Naive B cell (primary cell): ENCODE measurements at regions not wholly inside any gene's neighbourhood (a gene's known extent, or its start where the extent isn't known, plus 50 kb on each side); places are given as distances from the start of the nearest gene placed in this dataset.

ENCODE experiments used
- ATAC-seq, 2 donors: fragments of 150-1000 bp; cut with Tn5 transposase; 2 replicates each; pipeline ENCODE4 v1.10.0; 2021; ENCODE audit warnings: low read depth in 2 of 2, mild to moderate bottlenecking in 2 of 2, moderate library complexity in 2 of 2
- DNase-seq: peaks from one replicate; pipeline ENCODE4 v3.0.0; 2022
- H3K27ac Mint-ChIP-seq, 6 donors: one replicate each; pipeline ENCODE4 v1.8.0; 2020 to 2022; ENCODE audit warnings: mild to moderate bottlenecking in 6 of 6, mixed read lengths in 6 of 6, moderate library complexity in 5 of 6, inconsistent platforms in 2 of 6
- H3K27me3 Mint-ChIP-seq, 3 donors: one replicate each; pipeline ENCODE4 v1.8.0; 2021 to 2022; ENCODE audit warnings: mixed read lengths in 3 of 3, mild to moderate bottlenecking in 1 of 3
- H3K36me3 Mint-ChIP-seq, 2 donors: one replicate each; pipeline ENCODE4 v1.8.0; 2020 to 2022; ENCODE audit warnings: mixed read lengths in 2 of 2, inconsistent platforms in 1 of 2, mild to moderate bottlenecking in 1 of 2
- H3K4me1 Mint-ChIP-seq, 3 donors: one replicate each; pipeline ENCODE4 v1.8.0; 2020 to 2022; ENCODE audit warnings: mixed read lengths in 3 of 3, inconsistent platforms in 1 of 3, mild to moderate bottlenecking in 1 of 3, moderate library complexity in 1 of 3
- H3K4me3 Mint-ChIP-seq, 8 donors: one replicate each; pipeline ENCODE4 v1.8.0; 2020 to 2022; ENCODE audit warnings: mild to moderate bottlenecking in 8 of 8, mixed read lengths in 8 of 8, moderate library complexity in 8 of 8, inconsistent platforms in 2 of 8
- H3K9me3 Mint-ChIP-seq, 7 donors: one replicate each; pipeline ENCODE4 v1.8.0; 2020 to 2022; ENCODE audit warnings: mixed read lengths in 7 of 7, mild to moderate bottlenecking in 5 of 7, inconsistent platforms in 2 of 7, moderate library complexity in 1 of 7

DNA sequence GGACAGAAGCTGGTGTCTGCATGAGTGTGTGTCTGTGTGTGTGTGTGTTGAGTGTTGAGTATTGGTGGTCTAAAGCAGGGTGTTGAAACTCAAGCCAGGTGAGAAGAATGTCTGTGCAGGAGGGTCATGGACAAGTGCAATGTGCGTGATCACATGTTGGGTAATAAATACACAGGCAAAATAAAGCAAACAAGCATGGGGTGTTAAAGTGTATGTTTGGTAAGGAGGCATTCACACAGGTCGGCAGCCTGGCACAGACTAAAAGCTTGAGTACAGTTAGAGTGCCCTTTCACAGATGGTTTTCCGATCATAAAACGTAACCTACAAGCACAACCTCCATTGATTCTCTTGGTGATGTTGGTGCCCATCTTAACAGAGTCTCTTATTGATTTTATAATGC, 476.9 kb upstream of the KLHL1 start:
- H3K4me1 Mint-ChIP-seq = no peaks in the 10 kb centered on the region
- no peaks in the 10 kb centered on the region for H3K27me3 Mint-ChIP-seq
- H3K27ac Mint-ChIP-seq = peak overlapping the region in 1 of 6 donors; percentile 28
- H3K36me3 Mint-ChIP-seq = no peaks in the 10 kb centered on the region
- peaks cover 0 to 7% (median 0%) of the 10 kb centered on the region in 7 donors for H3K9me3 Mint-ChIP-seq
- ATAC-seq (no peak), DNase-seq (no peak)
- H3K4me3 Mint-ChIP-seq = no peak overlapping the region

DNA sequence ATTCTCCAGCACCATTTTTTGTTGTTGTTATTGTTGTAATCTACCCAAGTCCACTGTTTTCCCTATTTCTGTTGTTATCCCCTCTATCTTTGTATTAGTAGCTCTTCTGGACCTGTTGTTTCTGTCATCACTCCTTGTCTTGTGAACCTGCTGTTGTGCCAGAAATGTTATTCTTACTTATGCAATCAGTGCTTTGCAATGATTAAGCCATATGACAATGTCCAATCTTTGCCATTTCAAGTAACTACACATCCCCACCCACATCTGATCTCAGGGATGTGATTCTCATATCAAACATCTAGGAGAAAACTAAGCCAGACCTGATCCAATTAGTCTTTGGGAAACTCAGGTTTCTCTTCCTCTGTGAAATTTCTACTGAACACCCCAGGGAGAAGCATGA, 472.6 kb upstream of the KLHL1 start:
- peaks cover 0 to 5% (median 0%) of the 10 kb centered on the region in 7 donors for H3K9me3 Mint-ChIP-seq
- DNase-seq (no peak), ATAC-seq (no peak)
- H3K27me3 Mint-ChIP-seq = no peaks in the 10 kb centered on the region
- no peaks in the 10 kb centered on the region for H3K4me1 Mint-ChIP-seq
- H3K36me3 Mint-ChIP-seq = no peaks in the 10 kb centered on the region
- no peak overlapping the region for H3K4me3 Mint-ChIP-seq
- H3K27ac Mint-ChIP-seq = no peak overlapping the region

DNA sequence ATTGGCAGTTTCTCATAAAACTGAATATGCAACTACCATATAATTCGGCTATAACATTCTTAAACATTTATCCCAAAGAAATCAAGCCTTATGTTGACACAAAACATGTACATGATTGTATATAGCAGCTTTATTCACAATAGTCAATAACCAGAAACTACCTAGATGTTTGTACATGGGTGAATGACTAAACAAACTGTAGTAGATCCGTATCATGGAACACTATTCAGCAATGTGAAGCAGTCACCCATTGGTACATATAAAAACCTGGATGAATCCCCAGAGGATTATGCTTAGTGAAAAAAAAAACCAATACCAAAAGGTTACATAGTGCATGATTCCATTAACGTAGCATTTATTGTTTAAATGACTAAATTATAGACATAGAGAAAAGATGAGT, 471.7 kb upstream of the KLHL1 start:
- Mint-ChIP-seq H3K27ac (no peak overlapping the region), H3K4me1 (no peaks in the 10 kb centered on the region), H3K4me3 (no peak overlapping the region), H3K36me3 (no peaks in the 10 kb centered on the region), H3K27me3 (no peaks in the 10 kb centered on the region), H3K9me3 (peaks cover 0 to 2% (median 0%) of the 10 kb centered on the region in 7 donors)
- ATAC-seq (no peak), DNase-seq (no peak)

DNA sequence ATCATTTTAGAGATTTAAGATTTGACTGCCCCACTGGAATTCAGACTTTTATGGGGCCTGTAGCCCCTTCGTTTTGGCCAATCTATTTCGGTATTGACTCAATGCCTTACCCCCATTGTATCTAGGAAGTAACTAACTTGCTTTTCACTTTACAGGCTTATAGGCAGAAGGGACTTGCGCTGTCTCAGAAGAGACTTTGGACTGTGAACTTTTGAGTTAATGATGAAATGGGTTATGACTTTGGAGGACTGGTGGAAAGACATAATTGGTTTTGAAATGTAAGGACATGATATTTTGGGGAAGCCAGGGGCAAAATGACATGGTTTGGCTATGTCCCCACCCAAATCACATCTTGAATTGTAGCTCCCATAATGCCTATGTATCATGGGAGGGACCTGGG, 463.0 kb upstream of the KLHL1 start:
- no peak overlapping the region for H3K27ac Mint-ChIP-seq
- H3K4me3 Mint-ChIP-seq = no peak overlapping the region
- no peak for DNase-seq
- H3K4me1 Mint-ChIP-seq = no peaks in the 10 kb centered on the region
- no peaks in the 10 kb centered on the region for H3K27me3 Mint-ChIP-seq
- H3K9me3 Mint-ChIP-seq = peaks cover 0 to 1% (median 0%) of the 10 kb centered on the region in 7 donors
- ATAC-seq = no peak
- H3K36me3 Mint-ChIP-seq = no peaks in the 10 kb centered on the region

DNA sequence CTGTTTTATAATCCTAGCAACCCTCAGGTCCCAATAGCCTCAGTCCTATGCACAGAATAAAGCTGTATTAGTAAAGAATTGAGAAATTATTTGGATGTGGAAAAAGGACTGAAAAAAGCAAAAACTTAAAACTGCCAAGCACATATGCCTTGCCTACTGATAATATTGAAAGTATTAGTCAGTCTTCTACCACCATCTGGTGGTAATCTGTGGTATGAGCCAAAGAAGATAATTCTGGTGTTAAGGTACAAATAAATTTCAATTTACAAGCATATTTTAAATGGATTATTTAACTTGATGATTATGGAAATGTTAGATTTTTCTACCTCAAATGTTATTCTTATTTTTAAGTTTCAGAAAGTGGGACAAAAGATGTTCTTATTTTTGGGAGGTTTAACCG, 460.3 kb upstream of the KLHL1 start:
- Mint-ChIP-seq H3K27me3 (no peaks in the 10 kb centered on the region), H3K4me3 (no peak overlapping the region), H3K4me1 (no peaks in the 10 kb centered on the region), H3K27ac (no peak overlapping the region), H3K9me3 (peaks cover 0 to 2% (median 0%) of the 10 kb centered on the region in 7 donors), H3K36me3 (no peaks in the 10 kb centered on the region)
- DNase-seq = no peak
- no peak for ATAC-seq

DNA sequence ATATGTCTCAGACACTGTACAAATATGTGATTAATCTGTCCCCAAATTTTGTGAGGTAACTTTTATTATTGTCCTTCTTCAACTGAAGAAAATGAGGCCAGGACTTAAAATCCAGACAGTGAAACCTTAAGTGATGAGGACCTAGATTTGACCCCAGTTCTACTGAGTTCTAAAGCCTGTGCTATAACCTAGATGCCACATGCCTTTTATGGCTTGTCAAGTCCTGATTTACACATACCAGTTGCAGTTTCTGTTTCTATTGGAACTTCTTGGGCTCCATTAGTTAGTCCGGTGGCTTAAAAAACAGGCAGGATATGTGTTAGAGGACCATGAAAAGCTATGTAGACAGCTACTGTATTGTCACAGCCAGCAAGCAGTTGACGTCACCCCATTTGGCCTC, 436.5 kb upstream of the KLHL1 start:
- no peak overlapping the region for H3K4me3 Mint-ChIP-seq
- ATAC-seq (no peak), DNase-seq (no peak)
- H3K4me1 Mint-ChIP-seq = no peaks in the 10 kb centered on the region
- H3K36me3 Mint-ChIP-seq = no peaks in the 10 kb centered on the region
- H3K9me3 Mint-ChIP-seq = peaks cover 0 to 4% (median 0%) of the 10 kb centered on the region in 7 donors
- H3K27ac Mint-ChIP-seq = no peak overlapping the region
- H3K27me3 Mint-ChIP-seq = no peaks in the 10 kb centered on the region

DNA sequence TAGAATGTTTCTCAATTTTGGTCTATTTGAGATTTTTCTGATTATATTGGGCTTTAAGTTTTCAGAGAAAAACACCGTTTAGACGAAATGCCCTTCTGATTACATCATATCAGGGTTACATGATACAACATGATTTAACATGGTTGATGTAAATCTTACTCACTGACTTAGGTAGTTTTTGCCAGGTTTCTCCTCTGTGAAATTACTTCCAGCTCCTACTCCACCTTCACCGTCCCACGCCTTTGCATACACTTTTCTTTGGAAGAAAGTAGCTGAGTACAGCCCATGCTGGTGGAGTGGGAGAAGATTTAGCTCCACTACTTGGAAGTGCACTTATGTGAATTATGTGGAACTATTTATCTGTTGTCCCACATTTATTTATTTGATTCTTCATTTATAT, 433.2 kb upstream of the KLHL1 start:
- no peak for ATAC-seq
- no peak overlapping the region for H3K27ac Mint-ChIP-seq
- no peak overlapping the region for H3K4me3 Mint-ChIP-seq
- DNase-seq = no peak
- no peaks in the 10 kb centered on the region for H3K4me1 Mint-ChIP-seq
- no peaks in the 10 kb centered on the region for H3K27me3 Mint-ChIP-seq
- H3K9me3 Mint-ChIP-seq = peaks cover 0 to 4% (median 0%) of the 10 kb centered on the region in 7 donors
- no peaks in the 10 kb centered on the region for H3K36me3 Mint-ChIP-seq

DNA sequence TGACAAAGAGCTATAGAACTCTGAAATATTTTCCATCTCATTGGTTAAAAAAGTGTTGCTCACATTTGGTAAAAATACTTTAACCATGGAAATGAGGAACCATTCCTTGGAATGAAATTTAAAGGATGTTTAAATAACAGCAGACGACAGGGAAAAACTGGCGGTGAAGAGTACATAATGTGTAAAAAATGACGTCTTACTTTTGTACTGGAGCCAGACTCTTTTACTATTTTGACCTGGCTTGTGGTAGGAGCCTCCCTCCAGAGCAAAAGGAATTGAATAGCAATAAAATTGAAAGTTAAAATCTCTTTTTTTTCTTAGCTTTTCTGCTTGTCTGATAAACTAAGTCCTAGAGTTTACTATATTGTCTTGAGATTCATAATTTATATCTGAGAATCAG, 426.2 kb upstream of the KLHL1 start:
- Mint-ChIP-seq H3K27ac (no peak overlapping the region), H3K36me3 (no peaks in the 10 kb centered on the region), H3K4me1 (no peaks in the 10 kb centered on the region), H3K27me3 (no peaks in the 10 kb centered on the region), H3K4me3 (no peak overlapping the region), H3K9me3 (peaks cover 0 to 9% (median 0%) of the 10 kb centered on the region in 7 donors)
- no peak for ATAC-seq
- DNase-seq = no peak

DNA sequence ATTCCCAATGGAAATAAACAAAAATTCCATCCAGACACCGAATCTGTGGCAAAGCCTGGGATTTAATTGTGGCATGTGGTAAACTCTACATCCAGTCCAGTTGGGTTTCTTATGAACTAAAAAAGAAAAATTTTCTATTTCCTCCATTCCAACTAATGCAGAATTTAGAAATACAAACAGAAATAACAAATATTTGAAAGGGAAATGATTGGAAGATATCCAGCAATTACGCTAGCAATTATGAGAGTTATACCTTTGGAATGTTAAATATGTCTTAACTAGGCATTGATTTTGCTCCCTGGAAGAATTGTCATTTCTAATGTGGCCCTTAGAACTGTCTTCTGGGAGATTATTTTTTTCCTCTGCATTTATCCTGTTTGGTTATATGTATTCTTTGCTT, 421.4 kb upstream of the KLHL1 start:
- H3K27me3 Mint-ChIP-seq = no peaks in the 10 kb centered on the region
- H3K36me3 Mint-ChIP-seq = no peaks in the 10 kb centered on the region
- DNase-seq (no peak), ATAC-seq (no peak)
- no peak overlapping the region for H3K27ac Mint-ChIP-seq
- H3K4me3 Mint-ChIP-seq = no peak overlapping the region
- peaks cover 0 to 6% (median 0%) of the 10 kb centered on the region in 7 donors for H3K9me3 Mint-ChIP-seq
- no peaks in the 10 kb centered on the region for H3K4me1 Mint-ChIP-seq

DNA sequence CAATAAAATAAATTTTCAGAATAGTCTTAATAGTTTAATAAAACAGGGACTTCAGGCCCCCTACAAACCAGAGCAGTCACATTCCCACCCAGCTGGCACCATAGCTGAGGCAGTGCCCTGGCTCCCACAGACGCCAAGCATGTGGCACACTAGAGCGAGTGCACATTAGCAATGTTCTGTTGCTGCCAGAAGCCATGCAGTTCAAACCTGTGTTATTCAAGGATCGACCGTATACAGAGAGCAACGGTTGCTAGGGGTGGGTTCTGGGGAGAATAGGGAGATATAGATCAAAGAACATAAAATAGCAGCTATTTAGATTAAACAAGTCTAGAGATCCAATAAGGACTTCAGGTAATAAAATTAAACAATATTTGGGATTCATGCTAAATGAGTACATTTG, 419.3 kb upstream of the KLHL1 start:
- Mint-ChIP-seq H3K4me3 (no peak overlapping the region), H3K27me3 (no peaks in the 10 kb centered on the region), H3K9me3 (peaks cover 0 to 6% (median 0%) of the 10 kb centered on the region in 7 donors), H3K4me1 (no peaks in the 10 kb centered on the region), H3K36me3 (no peaks in the 10 kb centered on the region), H3K27ac (no peak overlapping the region)
- DNase-seq = no peak
- no peak for ATAC-seq

DNA sequence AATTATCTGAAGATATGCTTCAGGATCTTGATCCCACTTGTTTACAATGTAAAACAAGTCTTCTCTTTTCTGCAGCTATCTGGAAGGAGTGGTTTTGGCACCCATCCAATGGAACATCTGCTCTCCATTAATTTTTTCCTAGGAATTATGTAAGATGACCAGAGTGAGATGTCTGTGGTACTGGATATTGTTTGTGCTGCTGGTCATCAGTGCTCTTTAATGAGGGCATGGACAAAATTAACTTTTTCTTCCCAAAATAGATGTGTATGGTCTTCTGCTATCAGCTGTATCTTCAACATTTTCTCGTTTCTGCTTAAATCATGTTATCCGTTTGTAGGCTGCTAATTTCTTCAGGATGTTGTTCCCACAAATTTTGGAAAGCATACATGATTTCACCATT, 415.4 kb upstream of the KLHL1 start:
- Mint-ChIP-seq H3K27me3 (no peaks in the 10 kb centered on the region), H3K4me3 (no peak overlapping the region), H3K9me3 (no peaks in the 10 kb centered on the region), H3K4me1 (no peaks in the 10 kb centered on the region), H3K27ac (no peak overlapping the region), H3K36me3 (no peaks in the 10 kb centered on the region)
- DNase-seq = no peak
- ATAC-seq = no peak

DNA sequence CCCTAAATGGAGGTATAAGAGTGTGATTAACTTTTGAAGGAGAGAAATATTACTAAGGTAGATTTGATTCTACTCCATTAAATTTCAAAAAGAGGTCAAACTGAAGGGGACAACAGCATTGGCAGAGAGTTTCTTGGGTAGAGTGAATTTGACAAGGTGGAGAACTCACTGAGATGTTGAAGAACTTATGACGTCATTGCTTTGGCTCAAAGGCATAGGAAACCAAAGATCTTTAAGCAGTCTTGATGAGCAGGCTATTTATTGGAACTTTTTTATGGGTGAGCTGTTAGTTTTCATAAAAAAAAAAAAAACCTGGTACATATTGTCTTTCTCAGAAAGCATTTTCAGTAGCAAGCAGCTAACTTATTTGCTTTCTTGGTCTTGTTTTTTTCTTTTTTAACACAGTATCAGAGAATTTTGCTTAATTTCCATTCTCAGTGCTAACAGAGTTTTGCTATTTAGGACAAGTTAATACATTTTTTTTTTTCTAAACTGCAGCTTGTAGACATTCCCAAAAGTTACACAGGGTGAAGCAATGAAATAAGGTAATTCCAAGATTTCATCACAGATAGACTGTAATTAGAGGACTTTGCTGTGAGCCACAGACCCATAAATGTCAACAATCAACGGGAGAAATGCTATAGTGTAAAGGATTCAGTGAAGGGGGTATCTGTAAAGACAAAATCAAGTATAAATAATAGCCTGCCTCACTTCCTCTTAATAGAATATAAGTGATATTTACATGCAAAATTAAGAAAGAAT, 412.2 kb upstream of the KLHL1 start:
- H3K36me3 Mint-ChIP-seq = no peaks in the 10 kb centered on the region
- no peaks in the 10 kb centered on the region for H3K4me1 Mint-ChIP-seq
- H3K4me3 Mint-ChIP-seq = no peak overlapping the region
- H3K9me3 Mint-ChIP-seq = no peaks in the 10 kb centered on the region
- H3K27ac Mint-ChIP-seq = no peak overlapping the region
- ATAC-seq (no peak), DNase-seq (no peak)
- no peaks in the 10 kb centered on the region for H3K27me3 Mint-ChIP-seq

DNA sequence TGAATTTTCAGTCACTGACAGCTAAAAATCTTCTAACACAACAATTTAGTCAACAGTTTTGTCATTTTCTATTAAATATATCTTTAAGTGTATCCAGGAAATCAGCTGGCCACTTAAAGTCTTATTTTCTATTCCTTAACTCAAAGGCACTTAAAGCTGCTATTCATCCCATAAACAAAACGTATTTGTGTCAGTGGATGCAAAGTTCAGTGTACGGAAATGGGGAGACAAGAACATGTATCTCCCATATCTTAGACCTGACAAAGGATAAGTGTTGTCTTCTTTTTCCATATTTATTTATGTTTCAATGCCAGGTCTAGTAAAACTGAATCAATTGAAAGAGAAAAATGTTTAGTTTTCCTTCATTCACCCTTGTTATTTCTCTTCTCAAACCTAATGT, 409.8 kb upstream of the KLHL1 start:
- Mint-ChIP-seq H3K36me3 (no peaks in the 10 kb centered on the region), H3K27ac (no peak overlapping the region), H3K4me1 (no peaks in the 10 kb centered on the region), H3K4me3 (no peak overlapping the region), H3K27me3 (no peaks in the 10 kb centered on the region), H3K9me3 (peaks cover 0 to 5% (median 0%) of the 10 kb centered on the region in 7 donors)
- ATAC-seq (no peak), DNase-seq (no peak)

DNA sequence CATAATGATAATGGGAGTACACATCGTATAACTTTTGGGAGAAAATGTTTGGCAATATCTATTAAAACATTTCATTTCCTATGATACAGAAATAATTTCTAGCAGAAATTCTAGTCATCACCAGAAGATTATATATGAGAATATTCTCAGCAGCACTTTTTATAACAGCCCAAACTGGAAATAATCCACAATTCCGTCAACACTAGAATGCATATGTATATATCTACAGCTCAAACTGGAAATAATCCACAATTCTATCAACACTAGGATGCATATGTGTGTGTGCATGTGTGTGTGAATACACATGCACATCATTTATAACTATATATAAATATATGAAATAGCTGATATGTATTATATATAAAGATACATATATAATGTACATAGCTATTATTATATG, 408.0 kb upstream of the KLHL1 start:
- DNase-seq (no peak), ATAC-seq (no peak)
- Mint-ChIP-seq H3K9me3 (peaks cover 0 to 5% (median 2%) of the 10 kb centered on the region in 7 donors), H3K27me3 (no peaks in the 10 kb centered on the region), H3K27ac (no peak overlapping the region), H3K36me3 (no peaks in the 10 kb centered on the region), H3K4me3 (no peak overlapping the region), H3K4me1 (no peaks in the 10 kb centered on the region)
